T follicular helper cell (primary cell): ENCODE measurements at regions not wholly inside any gene's neighbourhood (a gene's known extent, or its start where the extent isn't known, plus 50 kb on each side); places are given as distances from the start of the nearest gene placed in this dataset.

Experiments
- DNase-seq: peaks from one replicate; pipeline ENCODE4 v3.0.0-alpha.2; 2020; ENCODE audit warnings: low read depth

DNA sequence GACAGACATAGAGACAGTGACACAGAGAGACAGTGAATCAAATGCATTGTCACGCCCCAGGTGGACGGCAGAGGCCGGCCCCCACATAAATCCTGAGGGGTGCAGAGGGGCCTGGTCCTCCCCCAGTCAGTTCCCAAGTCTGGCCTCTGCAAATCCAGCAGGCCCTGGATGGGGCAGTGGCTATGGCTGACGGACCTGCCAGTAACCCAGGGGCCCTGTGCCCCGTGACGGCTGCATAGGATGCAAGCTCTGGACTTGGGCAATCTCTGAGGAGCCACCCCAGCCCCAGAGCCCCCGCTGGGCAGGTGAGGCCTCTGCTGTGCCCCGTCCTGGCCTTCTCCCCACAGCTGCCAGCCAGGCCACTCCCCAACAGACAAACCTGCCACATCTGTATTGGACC, 204.5 kb downstream of the BRD1 start:
- no peak for DNase-seq

- no peak for DNase-seq
These were observed 205.2 kb downstream of the BRD1 start for GRCh38 chr22:49622241-49623105.

GRCh38 chr22:49621601-49622210, 206.0 kb downstream of the BRD1 start:
- no peak for DNase-seq

- DNase-seq: no peak
These were observed 207.0 kb downstream of the BRD1 start for GRCh38 chr22:49620666-49621065.

- DNase-seq: no peak
These were observed 207.6 kb downstream of the BRD1 start for GRCh38 chr22:49620003-49620556.

DNA sequence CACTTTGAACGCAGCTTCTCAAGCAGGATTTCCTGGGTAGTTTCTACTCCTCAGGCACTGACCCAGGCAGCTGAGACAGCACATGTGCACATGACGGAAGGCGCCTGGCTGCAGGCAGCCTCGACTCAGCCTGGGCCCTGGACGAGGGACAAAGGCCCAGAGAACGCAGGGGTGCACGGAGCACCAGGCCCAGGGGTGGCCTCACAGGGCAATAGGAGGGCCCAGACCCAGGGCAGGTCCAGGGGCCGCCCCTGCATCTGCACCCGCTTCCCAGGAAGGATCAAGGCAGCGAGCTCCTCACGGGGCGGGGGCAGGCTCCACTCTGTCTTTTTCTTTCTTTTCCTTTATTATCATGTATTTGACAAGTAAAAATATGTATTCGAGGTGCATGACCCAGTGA, 208.4 kb downstream of the BRD1 start:
- DNase-seq: no peak

GRCh38 chr22:49618677-49618953, 209.1 kb downstream of the BRD1 start:
- DNase-seq: no peak

- DNase-seq: no peak
These were observed 209.6 kb downstream of the BRD1 start for GRCh38 chr22:49617866-49618676.

GRCh38 chr22:49617264-49617663, 210.4 kb downstream of the BRD1 start:
- DNase-seq: no peak

- no peak for DNase-seq
These were observed 211.1 kb downstream of the BRD1 start for GRCh38 chr22:49616356-49617231.

DNA sequence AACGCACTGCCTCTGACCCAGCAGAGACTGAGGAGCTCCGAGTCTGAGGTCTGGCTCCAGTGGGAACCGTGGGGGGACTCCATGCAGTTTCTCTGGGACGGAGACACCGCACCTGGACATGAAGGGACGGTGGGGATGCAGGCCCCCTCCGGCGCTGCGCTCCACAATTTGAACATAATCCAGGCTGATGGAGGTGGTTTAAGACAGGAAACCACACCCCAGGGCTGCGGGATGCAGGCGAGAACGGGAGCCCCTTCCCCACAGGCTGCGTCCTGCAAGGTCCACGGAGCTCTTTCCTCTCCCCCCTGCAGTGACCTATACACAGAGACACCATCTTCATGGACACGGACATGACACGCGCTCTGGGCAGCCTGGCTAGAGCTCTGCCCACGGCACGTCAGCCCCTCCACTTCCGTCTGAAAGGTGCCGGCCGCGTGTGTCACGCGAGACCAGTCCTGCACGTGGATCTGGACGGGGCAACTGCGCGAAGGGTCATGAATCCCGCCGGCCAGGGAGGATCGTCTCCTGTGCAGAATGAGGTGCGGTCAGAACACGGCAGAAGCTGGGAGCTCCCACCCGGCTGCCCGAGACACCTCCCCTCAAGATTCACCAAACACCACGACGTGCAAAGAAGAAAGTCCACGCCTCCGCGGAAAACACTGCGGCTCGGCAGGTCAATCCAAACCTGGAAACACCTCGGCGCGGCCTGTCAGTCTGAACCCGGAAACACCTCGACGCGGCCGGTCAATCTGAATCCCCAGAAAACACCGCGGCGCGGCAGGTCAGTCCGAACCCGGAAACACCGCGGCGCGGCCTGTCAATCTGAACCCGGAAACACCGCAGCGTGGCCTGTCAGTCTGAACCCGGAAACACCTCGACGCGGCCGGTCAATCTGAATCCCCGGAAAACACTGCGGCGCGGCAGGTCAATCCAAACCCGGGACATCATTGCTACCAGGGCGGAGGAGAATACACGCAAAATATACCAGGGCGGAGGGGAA, 212.4 kb downstream of the BRD1 start:
- no peak for DNase-seq

- DNase-seq: no peak
These were observed 214.0 kb downstream of the BRD1 start for GRCh38 chr22:49613511-49614270.

- no peak for DNase-seq
These were observed 214.6 kb downstream of the BRD1 start for GRCh38 chr22:49613108-49613507.

- no peak for DNase-seq
These were observed 218.3 kb downstream of the BRD1 start for GRCh38 chr22:49609207-49609876.

- DNase-seq: no peak
These were observed 219.0 kb downstream of the BRD1 start for GRCh38 chr22:49608660-49609059.

DNA sequence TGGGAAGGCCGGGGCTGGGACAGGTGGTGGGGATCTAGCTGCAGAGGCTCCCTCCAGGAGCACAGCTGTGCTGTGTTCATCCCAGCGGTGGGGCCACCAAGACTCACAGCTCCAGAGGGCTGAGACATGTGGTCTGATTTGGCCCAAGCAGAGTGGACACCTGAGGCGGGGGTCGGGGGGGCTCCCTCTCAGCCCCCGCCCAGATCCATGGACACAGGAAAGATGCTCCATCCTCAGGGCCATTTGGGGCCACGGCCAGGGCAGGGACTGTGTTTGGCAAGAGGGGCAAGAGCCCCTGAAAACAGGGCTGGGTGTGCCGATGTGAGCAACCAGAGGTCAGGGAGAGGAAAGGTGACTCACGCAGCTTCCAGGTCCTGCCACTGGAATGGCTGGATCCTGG, 219.4 kb downstream of the BRD1 start:
- no peak for DNase-seq

- no peak for DNase-seq
These were observed 219.9 kb downstream of the BRD1 start for GRCh38 chr22:49607821-49608220.

GRCh38 chr22:49606562-49607290, 220.9 kb downstream of the BRD1 start:
- no peak for DNase-seq
